ENCODE measurements at regions not wholly inside any gene's neighbourhood (a gene's known extent, or its start where the extent isn't known, plus 50 kb on each side); places are given as distances from the start of the nearest gene placed in this dataset.

DNA sequence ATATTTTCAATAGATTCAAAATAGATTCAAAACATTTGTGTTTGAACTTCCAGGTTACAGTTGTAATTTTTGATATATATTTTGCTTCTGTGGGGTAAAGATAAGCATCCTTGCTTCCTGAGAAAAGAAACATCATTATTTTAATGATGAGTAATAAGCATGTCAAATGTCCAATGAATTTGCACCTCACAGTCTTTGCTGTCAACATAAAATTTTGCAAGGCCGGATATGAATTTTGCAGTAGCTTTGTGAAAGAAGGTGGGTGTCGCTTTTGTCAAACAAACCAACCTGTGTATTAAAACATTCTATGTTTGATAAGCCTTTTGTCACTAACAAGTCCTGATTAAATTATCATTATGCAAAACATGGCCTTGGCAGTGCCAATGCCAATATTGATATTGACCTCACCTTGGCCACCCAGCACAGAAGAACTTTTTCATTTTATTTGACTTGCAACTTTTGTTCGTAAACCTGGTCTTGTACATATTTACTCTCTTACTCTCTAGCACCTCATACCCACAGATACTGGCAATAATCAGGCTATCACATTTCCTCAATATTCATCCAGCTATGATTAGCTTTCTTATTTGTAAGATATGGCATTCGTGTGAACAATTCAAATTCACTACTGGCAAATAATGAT lies 645.0 kb upstream of the KLF4 start:
- ATAC-seq = no peak

DNA sequence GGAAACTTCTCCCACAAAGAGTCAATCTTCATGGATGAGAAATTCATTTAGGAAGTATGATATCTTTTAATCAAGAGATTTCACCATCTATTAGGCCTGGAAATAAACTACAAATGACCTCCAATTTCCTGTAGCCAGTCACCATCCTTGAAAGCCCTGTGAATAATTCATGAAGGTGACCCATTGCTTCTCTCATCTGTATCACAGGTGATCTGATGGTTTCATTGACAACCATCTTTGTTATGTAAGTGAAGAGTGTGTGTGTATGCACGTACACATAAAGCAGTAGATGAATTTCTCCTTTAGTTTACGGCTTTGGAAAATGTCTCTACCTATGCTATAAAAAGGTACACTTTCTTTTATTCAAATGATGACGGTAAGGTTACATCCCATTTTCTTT lies 644.1 kb upstream of the KLF4 start:
- no peak for ATAC-seq

DNA sequence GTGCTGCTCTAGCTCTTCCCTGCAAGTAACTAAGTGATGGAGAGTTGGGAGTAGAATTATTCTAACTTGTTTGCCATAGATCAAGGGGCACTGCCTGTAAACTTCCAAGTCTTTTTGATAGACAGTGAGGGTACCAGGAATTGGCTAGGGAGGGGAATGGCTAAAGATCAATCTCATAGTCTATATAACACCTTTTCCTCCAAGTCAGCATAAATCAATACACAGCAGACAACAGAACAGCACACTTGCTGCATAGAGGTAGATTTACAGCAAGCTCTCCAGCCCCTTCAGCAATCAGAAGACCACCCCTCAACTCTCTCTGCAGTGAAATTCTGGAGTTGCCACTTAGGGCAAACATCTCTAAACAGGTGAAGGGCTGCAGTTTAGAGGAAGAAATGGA lies 643.5 kb upstream of the KLF4 start:
- ATAC-seq = no peak

DNA sequence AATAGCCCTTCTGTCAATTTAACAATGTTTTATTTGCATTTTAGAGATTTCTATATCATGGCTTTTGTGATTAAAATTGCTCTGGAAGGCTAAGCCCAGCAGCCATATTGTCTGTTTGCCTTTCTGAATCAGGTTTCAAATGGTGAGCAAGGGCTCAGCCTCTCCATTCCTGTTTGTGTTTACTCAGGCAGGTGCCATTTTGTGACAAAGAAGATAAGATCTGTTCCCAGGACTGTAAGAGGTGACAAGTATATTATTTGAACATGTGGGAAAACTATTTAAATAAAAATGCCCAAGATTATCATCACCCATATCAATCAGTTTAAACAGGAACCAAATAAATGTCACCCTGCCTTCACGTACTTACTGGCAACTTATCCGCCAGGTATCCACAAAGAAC lies 641.3 kb upstream of the KLF4 start:
- ATAC-seq = no peak

DNA sequence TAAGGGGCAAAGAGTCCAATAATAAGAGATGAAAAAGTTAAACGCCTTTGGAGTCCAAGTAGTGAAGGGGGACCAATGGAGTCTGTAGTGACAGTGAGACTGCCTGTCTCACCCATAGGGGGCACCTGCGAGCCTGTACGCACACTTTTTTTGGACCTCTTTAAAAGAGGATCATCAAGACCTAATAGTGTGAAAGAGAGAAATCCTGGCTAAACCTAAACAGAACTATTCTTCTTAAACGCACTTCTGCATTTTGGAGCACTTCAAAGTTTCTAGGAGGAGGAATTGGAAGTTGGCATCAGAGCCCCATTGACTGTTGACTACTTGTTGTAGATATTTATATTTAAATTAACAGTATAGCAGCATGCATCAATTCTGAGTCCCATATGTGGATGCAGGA lies 636.1 kb upstream of the KLF4 start:
- ATAC-seq = no peak

DNA sequence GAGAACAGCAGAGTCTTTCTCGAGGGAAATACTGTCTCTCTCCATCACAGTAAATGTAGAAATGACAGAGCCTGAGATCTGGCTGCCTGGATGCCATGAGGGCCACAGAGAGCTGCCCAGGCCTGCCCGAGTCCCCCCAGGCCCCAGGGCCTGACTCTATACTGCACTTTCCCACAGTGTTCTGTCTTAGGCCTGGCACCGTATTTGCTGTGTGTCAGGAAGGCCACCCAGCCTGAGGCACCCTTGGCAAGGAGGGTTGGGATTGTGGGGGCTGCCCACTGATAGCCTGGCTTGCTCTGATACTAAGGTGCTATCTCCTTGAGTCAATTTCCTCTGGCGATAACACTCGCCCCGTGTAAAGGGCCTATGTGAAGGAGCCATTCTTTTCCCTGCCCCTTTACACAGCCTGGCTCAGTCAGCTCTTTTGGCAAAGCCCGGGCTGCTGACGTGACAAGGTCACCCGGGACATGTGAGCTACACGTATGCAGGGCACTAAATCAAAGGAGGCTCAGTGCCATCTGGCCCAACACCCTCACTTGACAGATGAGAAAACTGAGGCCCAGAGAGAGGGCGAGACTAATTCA lies 630.1 kb upstream of the KLF4 start:
- ATAC-seq = no peak

DNA sequence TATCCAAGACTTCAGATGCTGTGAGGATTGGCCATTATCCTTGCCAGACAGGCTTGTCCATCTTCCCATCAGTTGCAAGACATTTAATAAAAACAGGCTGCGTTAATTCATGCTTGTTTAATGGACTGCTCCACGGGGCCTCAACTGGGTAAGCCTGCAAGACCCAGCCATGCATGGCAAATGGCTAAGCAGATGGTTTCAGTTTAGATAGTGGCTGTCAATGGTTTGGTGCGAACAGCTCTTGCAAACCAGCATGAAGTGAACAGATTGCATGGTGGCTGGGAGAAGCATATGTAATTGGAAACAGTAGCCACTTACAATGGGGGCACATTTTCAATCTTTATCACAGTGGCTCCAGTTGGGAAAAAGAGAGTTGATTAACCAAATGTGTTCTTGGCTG lies 628.2 kb upstream of the KLF4 start:
- ATAC-seq = no peak

DNA sequence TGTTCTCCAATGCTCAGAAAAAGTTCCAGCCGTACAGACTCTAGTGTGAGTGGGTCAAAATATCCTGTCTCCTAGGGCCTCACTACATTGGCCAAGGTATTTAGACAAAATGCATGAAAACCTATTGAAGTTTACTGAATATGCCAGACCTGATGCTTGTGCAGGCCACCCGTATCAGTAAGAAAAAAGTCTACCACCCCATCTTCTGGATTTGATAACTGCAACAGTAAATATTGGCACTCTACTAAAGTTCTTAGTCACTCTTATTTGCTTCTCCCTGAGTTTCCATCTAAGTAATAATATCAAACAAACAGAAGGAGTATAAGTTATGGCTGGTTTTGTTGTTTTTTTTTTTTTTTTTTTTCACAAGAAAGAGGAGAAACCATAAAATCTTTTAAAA lies 627.7 kb upstream of the KLF4 start:
- ATAC-seq = no peak

DNA sequence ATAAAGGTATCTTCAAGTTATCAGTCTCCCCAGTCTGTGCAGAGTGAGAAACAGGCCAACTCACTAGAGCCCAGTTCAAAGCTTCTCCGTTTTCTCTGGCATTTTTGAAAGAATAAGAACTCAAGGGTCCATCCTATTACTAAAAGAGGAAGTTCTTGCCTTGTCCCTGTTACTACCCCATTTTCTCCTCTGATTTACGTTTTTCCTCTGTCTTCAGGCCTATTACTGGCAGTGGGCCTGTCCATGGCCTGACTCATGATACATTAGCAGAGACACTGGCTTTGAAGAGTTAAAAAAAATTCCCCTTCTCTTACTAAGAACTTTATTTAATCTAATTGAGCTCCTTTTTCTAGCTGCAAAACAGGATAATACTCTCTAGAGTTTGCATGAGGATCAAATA lies 624.0 kb upstream of the KLF4 start:
- ATAC-seq = no peak

DNA sequence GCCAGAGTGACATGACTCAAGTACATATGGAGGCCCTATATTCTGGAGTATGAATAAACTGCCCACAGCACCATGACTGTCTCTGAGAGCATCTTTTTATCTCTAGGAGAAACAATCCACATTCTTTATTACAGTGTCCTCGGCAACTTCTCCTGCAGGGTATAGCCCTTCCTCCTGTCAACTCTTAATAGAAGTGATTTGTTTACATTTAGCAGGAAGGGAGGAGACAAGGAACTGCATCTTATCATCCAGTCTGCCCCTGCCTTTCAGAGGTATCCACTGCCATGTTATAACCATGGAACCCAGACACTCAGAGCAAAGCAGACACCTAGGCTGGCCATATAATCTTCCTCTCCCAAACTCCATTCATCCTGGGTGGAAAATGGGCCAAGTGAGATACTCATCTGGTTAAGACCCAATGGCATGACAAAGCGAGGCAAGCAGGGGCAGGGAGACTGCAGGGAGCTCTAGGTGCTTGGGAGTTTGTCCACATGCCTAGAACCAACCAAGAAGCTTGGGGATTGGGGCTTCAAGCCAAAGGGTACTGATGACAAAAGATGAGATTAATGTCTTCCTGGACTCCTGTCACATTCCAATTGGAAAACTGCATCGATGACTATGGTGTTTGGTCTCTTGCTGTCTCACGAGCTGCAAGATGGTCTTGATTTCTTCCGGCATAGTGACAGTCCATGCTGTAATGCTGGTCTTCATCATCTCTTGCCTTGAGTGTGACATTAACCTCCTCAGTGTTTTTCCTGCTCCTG lies 620.5 kb upstream of the KLF4 start:
- ATAC-seq = no peak

DNA sequence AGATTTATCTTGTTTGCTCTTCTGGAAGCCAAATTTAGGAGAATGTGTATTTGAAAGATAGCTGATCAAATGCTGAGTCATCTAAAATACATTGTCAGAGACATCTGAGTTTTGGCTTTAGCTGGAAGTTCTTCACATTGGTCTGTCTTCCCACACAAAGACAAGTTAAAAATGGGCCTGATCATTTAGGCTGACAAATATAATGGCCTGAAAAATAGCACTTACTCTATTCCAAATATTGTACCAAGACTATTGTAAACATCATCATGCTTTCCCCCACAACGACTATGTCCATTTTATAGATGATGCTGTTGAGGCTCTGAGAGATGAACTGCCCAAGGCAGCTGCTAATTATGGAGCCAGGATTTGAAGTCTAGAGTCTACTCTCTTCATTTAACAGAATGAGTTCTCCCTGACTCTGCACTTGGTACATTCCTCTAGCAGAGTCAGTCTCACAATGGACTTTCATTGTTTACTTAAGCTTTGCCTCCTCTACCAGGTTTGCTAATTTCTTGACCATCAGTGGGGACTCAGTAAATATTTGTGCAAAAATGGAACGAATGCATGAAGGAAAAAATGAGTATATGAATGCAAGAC lies 619.4 kb upstream of the KLF4 start:
- ATAC-seq = no peak

DNA sequence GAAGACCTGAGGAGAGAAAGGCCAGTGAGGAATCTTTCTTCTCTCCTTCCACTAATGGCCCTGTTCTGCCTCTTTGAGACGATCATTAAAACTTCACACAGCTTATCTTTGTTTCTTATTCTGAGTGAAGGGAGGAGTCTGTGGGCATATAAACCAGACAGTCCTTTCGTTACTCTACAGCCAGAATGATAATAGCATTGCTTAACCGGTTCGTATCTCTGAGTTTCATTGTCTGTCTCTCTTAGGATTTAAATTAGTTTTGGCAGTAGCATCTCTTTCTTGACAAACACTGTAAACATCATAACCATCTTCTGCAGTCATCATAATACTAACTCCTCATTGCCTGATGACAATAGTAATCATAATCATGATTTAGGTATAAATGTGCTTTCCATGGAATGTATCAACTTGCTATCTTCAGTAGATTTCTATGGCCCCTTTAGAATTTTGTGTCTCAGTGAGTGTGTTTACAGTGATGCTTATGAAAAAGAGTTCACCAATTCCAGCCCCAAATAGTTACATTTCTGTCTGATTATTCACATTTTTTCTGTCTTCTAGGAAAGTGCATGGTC lies 618.8 kb upstream of the KLF4 start:
- ATAC-seq = no peak

DNA sequence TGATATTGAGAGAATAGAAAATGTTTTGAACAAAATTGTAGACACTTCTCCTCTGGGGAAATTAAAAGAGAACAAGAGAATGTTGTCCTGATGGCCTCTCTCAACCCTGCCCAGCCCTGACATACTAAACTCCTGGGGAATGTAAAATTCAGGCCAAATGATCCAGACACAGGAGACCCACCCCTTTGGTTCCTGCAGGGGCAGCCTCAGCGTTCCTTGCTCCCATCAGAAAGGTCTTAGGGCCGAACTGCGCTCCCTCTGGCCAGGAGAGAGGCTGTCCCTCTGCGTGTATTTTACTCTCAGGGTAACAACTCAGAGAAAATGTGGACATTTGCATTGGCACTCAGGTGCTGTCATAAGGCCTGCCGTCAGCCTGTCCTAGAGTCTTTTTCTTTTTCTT lies 616.3 kb upstream of the KLF4 start:
- ATAC-seq = no peak

DNA sequence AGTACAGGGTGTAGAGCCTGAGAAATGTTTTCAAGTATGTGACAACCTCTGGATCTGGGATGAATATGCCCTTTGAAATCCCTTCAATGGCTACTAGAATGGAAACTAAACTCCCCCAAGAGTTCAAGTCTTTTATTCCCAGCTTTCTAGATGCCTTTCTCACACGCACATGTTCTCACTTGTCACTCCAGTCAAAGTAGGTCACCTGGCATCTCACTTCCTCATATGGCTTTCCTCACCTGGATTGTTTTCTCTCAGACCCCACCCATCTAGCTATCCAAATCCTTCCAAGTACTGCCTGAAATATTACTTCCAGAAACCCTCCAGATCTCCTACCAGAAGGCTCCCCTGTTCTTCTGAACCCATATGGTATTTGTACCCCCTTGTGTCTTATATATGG lies 615.4 kb upstream of the KLF4 start:
- ATAC-seq = peak; percentile 75

DNA sequence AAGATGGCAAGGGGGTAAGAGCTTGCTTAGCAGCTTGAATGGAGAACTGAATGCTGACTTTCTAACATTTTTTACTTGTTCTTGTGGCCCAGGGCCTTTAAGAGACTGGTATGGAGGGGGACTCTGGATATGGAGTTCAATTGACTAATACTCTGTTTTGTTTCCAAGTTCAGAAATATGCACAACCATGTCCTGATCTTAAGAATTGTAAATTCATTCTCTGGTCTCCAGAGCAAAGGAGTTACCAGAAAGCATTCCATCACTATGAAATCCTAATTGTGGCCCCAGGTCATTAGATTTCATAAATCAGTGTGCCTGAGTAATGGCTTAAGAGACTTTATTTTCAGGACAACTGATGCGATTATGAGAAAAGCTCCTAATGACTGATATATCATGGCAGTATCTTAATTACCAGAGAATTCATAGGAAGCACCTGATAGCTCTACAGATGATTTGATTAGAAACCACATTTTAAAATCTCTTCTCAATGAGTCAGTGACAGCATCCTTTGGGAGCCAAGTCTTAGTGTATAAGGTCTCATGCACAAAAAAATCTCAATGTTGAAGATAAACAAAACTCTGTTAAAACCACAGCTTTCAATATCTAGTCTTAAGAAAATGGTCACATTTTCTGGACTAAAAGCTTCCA lies 613.6 kb upstream of the KLF4 start:
- ATAC-seq = no peak

DNA sequence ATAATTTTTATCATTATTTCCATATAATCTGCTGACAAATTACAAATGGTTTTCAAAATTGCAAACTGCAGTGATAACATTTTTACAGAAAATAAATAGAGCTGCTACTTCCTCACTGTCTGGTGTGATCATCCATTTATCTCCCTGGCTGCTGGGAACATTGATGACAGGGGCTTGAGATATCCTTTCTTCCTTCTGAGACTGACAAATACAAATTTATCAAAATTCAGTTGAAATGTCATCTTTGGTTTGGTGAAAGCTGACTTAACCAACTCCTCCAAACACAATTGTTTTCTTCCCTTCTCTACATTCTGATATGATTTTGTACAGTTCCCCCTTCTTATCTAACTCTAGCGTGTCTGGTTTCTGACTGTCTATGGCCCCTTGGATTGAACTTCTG lies 611.8 kb upstream of the KLF4 start:
- no peak for ATAC-seq

DNA sequence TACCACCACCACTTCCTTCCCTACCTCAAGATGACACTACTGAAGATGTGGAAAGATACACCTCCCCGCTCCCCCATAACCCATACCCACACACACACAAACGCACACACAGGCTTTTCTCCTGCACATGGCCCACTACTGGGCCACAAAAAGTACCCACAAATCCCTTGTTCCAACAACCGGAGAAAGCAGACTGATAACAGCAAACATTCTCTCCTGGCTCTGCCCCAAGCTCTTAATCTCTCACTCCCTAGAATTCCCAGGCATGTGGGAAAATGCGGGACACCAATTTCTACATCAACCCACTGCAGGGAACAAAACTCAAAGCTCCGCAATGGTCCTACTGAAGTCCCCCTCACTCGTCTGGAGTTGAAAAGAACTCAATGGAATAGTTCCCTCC lies 611.0 kb upstream of the KLF4 start:
- no peak for ATAC-seq

DNA sequence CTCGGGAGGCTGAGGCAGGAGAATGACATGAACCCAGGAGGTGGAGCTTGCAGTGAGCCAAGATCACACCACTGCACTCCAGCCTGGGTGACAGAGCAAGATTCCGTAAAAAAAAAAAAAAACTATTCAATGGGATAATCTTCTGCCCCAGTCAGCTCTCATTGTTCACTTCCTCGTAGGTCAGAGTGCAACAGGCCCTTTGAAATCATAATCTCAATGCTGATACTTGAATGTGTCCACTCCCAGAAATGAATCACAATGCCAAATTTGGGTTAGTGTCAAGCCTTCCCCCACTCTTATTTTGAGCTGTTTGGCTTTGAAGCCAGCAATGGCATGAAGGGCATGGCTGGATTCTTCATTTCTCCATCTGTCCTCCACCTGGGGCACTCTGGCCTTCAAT lies 610.3 kb upstream of the KLF4 start:
- peak; percentile 94 for ATAC-seq

DNA sequence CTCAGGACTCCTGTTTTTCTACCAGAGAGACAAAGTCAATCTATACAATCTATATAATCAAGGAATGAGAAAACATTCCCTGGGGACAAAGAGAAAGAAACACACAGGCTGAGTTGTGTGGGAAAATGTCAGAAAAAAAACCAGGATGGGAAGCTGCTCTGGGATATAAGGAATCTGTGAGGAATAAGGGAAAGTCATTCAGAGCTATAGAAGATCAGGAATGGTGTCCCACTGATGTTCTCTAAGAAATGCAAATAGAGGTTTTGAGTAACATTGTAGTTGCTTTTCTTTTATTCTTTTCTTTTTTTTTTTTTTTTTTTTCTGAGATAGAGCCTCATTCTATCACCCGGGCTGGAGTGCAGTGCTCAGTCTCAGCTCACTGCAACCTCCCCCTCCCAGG lies 605.9 kb upstream of the KLF4 start:
- ATAC-seq = no peak

DNA sequence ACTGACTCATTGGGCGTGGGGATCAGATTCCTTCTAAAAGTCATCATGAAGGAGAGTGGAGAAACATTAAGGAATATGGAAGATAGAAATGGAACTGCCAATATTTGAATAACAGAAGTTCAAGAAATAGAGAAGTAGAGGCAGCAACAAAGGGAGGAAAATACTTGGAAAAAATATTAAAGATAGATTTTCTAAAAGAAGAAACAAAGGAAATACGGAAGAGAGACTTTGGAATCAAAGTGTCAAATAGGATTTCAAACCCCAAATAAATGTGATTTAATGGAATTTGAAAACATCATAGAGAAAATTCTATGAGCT lies 605.1 kb upstream of the KLF4 start:
- peak; percentile 46 for ATAC-seq

DNA sequence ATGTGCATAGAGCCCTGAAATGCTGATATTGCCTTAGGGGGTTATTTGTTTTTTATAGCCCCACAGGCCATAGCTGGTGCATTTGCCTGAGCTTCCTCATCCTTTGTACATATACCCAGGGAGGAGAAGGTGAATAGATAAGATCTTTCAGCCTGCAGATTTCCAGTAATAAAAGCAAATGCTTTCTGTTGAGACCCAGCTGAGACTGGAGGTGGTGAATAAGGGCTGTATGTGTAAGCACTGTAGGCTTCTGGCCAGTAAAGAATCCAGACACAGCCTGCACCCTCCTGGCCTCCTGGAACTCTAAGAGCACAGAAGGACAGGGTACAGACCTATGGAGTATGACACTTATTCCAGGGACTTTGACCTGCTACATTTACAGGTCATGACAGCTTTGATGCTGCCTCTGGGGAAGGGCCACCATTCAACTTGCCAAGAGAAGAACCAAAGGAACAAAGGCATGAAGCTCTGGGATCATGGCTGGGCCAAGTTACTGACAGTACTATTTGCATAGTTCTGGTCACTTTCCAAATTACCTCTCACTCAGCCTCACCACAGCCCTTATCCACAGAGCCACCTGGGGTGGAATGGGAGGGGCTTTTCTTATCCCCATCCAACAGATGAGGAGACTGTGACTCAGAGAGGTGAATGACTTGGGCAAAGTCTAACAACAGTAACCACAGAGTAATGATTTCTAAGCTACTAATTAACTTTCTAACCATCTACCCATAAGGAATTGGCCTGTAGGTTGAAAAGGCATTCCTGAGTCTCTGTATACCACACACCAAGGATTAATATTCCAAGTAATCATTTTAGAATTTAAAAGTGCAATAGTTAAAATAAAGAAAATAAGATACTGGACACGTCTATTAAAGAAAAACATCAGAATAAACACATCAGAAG lies 604.5 kb upstream of the KLF4 start:
- peak; percentile 96 for ATAC-seq

DNA sequence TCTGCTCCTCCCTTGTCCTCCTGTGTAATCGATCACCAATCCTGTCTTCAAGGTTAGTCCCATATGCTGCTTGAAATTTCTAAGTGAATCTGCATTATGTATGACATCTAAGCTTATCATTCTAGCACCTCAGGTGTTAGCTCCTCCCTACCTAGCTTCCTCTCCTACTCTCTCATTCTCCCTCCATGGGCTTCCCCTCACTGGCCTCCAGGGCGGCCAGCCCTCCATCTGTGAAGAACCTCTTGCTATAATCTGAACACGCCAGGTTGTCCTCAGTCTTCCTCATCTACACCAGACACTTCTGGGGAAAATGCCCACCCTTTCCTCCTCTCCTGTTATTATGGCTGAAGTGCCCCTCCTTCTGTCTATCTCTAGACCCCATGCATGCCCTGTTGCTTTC lies 599.3 kb upstream of the KLF4 start:
- no peak for ATAC-seq
